ENCODE measurements at regions not wholly inside any gene's neighbourhood (a gene's known extent, or its start where the extent isn't known, plus 50 kb on each side); places are given as distances from the start of the nearest gene placed in this dataset.

DNA sequence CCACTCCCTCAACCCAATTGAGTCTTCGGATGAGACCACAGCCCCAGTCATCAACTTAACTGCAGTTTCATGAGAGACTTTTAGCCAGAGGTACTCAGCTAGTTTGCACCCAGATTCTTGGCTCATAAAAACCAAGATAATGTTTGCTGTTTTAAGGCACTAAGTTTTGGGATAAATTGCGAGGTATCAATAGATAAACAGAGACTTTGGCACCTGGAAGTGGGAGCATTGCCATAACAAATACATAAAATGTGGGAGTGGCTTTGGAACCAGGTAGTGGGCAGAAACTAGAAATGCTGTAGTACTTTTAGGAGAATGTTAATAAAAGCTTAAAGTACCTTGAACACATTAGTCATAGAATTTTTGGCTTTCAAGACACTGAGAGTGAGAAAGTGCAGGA is 439.8 kb downstream of the SH3GL2 start:
- intact Hi-C loops (cut with DNase I): no loop called here
- Histone ChIP-seq H3K27ac (no peak overlapping the region), H3K27me3 (no peaks in the 10 kb centered on the region), H3K4me3 (no peak overlapping the region), H3K36me3 (no peaks in the 10 kb centered on the region), H3K4me1 (no peaks in the 10 kb centered on the region), H3K9me3 (peaks cover 0 to 16% (median 3%) of the 10 kb centered on the region in 12 donors)
- WGBS, 4 donors: 80 to 89% (median 84%) methylated on average over 2 of the region's 2 CpGs
- DNase-seq (no peak), ATAC-seq (no peak)
- TF ChIP-seq, protein P1, sequence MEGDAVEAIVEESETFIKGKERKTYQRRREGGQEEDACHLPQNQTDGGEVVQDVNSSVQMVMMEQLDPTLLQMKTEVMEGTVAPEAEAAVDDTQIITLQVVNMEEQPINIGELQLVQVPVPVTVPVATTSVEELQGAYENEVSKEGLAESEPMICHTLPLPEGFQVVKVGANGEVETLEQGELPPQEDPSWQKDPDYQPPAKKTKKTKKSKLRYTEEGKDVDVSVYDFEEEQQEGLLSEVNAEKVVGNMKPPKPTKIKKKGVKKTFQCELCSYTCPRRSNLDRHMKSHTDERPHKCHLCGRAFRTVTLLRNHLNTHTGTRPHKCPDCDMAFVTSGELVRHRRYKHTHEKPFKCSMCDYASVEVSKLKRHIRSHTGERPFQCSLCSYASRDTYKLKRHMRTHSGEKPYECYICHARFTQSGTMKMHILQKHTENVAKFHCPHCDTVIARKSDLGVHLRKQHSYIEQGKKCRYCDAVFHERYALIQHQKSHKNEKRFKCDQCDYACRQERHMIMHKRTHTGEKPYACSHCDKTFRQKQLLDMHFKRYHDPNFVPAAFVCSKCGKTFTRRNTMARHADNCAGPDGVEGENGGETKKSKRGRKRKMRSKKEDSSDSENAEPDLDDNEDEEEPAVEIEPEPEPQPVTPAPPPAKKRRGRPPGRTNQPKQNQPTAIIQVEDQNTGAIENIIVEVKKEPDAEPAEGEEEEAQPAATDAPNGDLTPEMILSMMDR (IDR thresholded peaks at IDR 0.05): no peak
- no peak for TF ChIP-seq POLR2A (IDR thresholded peaks at IDR 0.05)

DNA sequence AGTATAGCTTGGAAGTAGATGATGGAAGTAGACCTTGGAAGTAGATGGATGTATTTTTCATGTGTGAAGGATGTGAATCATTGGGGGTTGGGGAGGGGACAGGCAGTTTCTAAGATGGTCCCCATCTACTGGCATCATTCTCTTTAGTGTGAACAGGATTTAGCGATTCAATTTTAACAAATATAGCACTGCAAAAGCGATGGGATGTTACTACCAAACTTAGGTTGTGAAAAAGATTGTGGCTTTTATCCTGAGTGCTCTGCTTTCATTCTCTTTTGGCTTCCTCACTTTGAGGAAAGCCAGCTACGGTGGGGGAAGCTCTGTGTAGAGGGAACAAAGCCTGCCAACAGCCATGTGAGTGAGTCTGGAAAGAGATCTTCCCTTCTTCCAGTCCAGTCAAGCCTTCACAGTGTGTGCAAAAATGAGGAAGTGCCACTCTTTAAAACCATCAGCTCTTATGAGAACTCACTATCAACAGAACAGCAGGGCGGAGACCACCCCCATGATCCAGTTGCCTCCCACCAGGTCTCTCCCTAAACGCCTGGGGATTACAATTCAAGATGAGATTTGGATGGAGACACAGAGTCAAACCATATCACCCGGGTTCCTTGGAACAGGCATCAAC is 441.4 kb downstream of the SH3GL2 start:
- 67 to 73% (median 71%) methylated on average over 5 to 6 of the region's 6 CpGs for WGBS, 4 donors
- intact Hi-C loops (cut with DNase I): no loop called here
- H3K27me3 ChIP-seq: no peaks in the 10 kb centered on the region
- no peak for TF ChIP-seq POLR2A (IDR thresholded peaks at IDR 0.05)
- TF ChIP-seq, protein P1 (IDR thresholded peaks at IDR 0.05): no peak
- no peaks in the 10 kb centered on the region for H3K4me1 ChIP-seq
- ATAC-seq (no peak), DNase-seq (no peak)
- H3K27ac ChIP-seq: no peak overlapping the region
- no peak overlapping the region for H3K4me3 ChIP-seq
- H3K36me3 ChIP-seq: no peaks in the 10 kb centered on the region
- peaks cover 0 to 16% (median 3%) of the 10 kb centered on the region in 12 donors for H3K9me3 ChIP-seq

DNA sequence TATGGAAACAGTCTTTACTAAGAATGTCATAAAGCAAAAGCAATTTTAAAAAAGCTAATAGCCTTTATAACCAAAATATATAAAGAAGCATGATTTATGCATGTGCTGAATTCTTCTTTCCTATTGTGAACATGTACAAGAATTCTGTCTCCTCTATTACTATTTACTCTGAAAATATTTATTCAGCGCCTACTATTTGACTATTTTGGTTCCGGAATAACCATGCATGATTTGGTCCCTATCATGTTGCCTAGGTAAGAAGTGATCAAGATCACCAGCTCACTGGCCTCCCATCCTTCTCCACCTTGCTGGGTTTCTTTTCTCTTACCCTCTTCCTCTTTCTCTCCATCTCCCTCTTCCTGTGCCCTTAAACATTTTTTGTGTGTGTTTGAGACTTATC is 443.8 kb downstream of the SH3GL2 start:
- Histone ChIP-seq H3K4me1 (no peaks in the 10 kb centered on the region), H3K36me3 (no peaks in the 10 kb centered on the region), H3K27ac (no peak overlapping the region), H3K27me3 (no peaks in the 10 kb centered on the region), H3K4me3 (no peak overlapping the region), H3K9me3 (peaks cover 0 to 21% (median 3%) of the 10 kb centered on the region in 12 donors)
- DNase-seq (no peak), ATAC-seq (no peak)
- intact Hi-C loops (cut with DNase I): no loop called here
- WGBS, 4 donors: 93 to 98% (median 96%) methylated on average over 2 of the region's 2 CpGs
- TF ChIP-seq POLR2A (IDR thresholded peaks at IDR 0.05): no peak
- TF ChIP-seq, protein P1 (IDR thresholded peaks at IDR 0.05): no peak

DNA sequence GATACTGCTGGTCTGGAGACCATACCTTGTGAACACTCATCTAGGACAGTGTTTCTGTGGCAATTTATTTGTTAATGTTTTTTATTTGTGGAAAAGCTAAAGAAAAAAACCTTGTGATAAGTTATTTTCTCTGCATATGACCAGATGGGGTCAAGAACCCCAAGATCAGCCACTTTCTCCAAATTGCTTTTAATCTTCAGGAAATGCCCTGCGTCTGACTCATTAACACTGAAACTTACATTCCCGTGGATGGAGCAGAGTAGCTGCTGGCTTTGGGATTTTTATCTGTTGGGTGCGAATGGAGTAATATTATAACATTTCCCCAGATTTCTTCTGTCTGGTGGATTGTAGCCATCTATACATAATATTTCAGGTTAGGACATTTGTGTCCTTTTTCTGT is 444.5 kb downstream of the SH3GL2 start:
- no peaks in the 10 kb centered on the region for H3K4me1 ChIP-seq
- DNase-seq: no peak
- 52 to 61% (median 56%) methylated on average over 3 of the region's 3 CpGs for WGBS, 4 donors
- H3K36me3 ChIP-seq: no peaks in the 10 kb centered on the region
- H3K4me3 ChIP-seq: no peak overlapping the region
- H3K9me3 ChIP-seq: peaks cover 0 to 16% (median under 1%) of the 10 kb centered on the region in 12 donors
- no peak overlapping the region for H3K27ac ChIP-seq
- H3K27me3 ChIP-seq: no peaks in the 10 kb centered on the region
- no peak for TF ChIP-seq POLR2A (IDR thresholded peaks at IDR 0.05)
- TF ChIP-seq, protein P1 (IDR thresholded peaks at IDR 0.05): no peak
- intact Hi-C loops (cut with DNase I): no loop called here
- ATAC-seq: no peak

All from heart left ventricle (tissue), 16 donors.